BE2C (cell line): ENCODE measurements at regions not wholly inside any gene's neighbourhood (a gene's known extent, or its start where the extent isn't known, plus 50 kb on each side); places are given as distances from the start of the nearest gene placed in this dataset.
"Not testable (repeated sequence)": the region's sequence is repeated elsewhere in the genome, so short reads cannot be mapped to it uniquely, and the experiment has no call there.

Experiments
- DNase-seq: peaks from one replicate; pipeline ENCODE4 v3.0.0-alpha.2; 2020
- H3K27me3 ChIP-seq: fragments of 250-450 bp; sonication (Bioruptor Pico); 2 replicates; pipeline ENCODE4 v1.5.1; 2020; ENCODE audit warnings: mild to moderate bottlenecking
- H3K36me3 ChIP-seq: fragments of 250-450 bp; sonication (Bioruptor Pico); 2 replicates; pipeline ENCODE4 v1.5.1; 2020; ENCODE audit warnings: mild to moderate bottlenecking
- H3K4me1 ChIP-seq: fragments of 250-450 bp; sonication (Bioruptor Pico); 2 replicates; pipeline ENCODE4 v1.5.1; 2020
- H3K4me3 ChIP-seq: 2 replicates; pipeline ENCODE4 v1.5.1; 2011; ENCODE audit warnings: low read depth, low read length
- H3K9me3 ChIP-seq: fragments of 250-450 bp; sonication (Bioruptor Pico); 2 replicates; pipeline ENCODE4 v1.5.1; 2020
- CTCF ChIP-seq: IDR thresholded peaks from 2 replicates; pipeline ENCODE4 v1.5.1; 2012; ENCODE audit warnings: mild to moderate bottlenecking, low read depth, low read length

DNA sequence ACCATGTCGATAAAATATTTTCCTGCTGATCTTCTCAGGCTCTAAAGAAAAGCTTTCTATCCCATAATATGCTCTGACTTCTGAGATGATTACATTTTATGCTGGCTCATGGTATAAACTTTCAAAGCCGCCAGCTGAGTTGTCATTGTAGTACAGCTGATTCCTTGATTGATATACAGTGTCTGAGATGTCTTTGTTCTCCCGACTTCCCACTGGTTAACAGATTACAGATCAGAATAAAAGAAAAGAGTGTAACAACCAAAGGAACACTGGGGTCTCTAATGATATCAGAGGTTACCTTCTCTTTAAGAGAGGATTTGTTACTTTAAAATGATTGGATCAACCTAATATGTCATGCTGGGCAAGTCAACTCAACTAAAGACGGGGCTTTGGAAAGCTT is 485.4 kb upstream of the LRRC7 start:
- no peaks in the 10 kb centered on the region for H3K27me3 ChIP-seq
- DNase-seq = no peak
- H3K4me1 ChIP-seq = no peaks in the 10 kb centered on the region
- H3K4me3 ChIP-seq = no peak overlapping the region
- TF ChIP-seq CTCF = no peak
- no peaks in the 10 kb centered on the region for H3K9me3 ChIP-seq
- no peaks in the 10 kb centered on the region for H3K36me3 ChIP-seq

DNA sequence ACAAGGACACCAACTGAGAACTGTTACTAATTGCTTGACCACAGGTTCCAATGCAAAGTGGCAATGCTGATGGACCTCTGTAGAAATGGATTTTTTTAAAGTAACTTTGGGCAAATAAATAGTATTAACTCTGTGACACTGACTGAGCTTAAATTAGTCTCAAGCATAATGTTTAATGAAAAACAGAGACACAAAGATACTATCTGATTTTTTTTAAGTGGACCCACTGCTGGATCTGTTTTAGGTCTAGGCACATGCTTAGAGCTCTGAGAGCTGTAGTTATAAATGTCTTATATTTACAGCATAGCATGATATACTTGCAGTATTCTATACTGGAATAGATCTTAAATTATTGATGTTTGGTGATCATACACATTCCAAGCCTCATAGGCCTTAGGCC is 481.6 kb upstream of the LRRC7 start:
- H3K36me3 ChIP-seq = no peaks in the 10 kb centered on the region
- no peak overlapping the region for H3K4me3 ChIP-seq
- H3K27me3 ChIP-seq = no peaks in the 10 kb centered on the region
- DNase-seq = no peak
- no peaks in the 10 kb centered on the region for H3K9me3 ChIP-seq
- H3K4me1 ChIP-seq = no peaks in the 10 kb centered on the region
- no peak for TF ChIP-seq CTCF

DNA sequence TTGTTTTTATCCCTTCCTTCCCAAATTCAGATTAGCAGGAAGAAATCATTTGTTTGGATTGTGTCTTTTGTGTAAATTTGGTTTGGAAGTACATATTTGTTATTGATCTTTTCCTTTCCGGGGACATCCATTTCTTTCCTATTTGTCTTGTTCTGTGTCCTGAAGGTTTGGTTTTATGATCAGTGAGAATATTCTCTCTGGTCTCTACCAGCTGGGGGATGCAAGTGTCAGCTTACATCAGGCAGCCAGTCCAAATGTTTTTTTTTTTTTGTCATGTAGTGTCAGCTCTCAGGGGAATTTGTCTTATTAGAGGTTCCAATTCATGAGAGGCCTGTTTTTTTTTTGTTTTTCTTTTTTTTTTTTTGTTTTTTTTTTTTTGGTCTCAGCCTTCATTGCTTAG is 479.2 kb upstream of the LRRC7 start:
- DNase-seq = no peak
- no peaks in the 10 kb centered on the region for H3K4me1 ChIP-seq
- H3K9me3 ChIP-seq = no peaks in the 10 kb centered on the region
- no peak for TF ChIP-seq CTCF
- H3K27me3 ChIP-seq = no peaks in the 10 kb centered on the region
- no peak overlapping the region for H3K4me3 ChIP-seq
- no peaks in the 10 kb centered on the region for H3K36me3 ChIP-seq

DNA sequence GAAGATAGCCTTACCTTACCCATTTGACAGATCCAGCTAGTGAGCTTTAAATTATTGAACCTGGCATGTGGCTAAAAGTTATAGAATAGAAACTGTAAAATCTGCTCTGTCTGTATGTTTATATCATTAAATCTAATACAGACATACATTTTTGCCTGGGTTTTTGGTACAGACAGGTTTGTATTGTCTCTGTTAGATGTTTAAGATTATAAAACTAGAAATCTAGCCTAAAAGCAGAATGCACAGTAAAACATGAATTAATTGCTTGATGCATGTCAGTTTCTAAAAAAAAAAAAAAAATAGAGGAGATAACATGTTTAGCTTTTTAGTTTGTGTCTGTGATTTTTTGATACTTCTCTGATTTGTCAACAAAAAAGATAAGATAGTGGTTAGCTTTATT is 477.6 kb upstream of the LRRC7 start:
- Histone ChIP-seq H3K27me3 (no peaks in the 10 kb centered on the region), H3K36me3 (no peaks in the 10 kb centered on the region), H3K4me1 (no peaks in the 10 kb centered on the region), H3K9me3 (no peaks in the 10 kb centered on the region), H3K4me3 (no peak overlapping the region)
- DNase-seq = no peak
- no peak for TF ChIP-seq CTCF

DNA sequence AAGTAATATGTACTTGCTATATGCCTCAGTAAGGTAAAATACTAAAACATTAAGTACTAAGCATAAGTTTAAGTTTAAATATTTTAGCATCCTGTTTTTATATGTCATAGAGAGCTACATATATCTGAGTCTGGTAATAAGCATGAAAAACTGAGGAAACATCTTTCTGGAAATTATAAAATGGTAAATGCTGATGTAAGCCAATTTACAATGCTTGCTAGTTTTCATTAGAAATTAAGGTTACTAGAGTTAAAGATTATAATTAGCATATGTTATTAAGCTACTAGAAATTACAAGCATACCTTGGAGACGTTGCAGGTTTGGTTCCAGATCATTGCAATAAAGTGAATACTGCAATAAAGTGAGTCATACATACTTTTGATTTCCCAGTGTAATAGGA is 477.0 kb upstream of the LRRC7 start:
- Histone ChIP-seq H3K36me3 (no peaks in the 10 kb centered on the region), H3K27me3 (no peaks in the 10 kb centered on the region), H3K4me1 (no peaks in the 10 kb centered on the region), H3K4me3 (no peak overlapping the region), H3K9me3 (no peaks in the 10 kb centered on the region)
- no peak for DNase-seq
- TF ChIP-seq CTCF = no peak

DNA sequence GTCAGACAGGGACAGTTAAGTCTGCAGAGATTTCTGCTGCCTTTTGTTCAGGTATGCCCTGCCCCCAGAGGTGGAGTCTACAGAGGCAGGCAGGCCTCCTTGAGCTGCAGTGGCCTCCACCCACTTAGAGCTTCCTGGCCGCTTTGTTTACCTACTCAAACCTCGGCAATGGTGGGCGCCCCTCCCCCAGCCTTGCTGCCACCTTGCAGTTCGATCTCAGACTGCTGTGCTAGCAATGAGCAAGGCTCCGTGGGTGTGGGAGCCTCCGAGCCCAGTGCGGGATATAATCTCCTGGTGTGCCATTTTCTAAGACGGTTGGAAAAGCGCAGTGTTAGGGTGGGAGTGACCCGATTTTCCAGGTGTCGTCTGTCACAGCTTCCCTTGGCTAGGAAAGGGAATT is 465.7 kb upstream of the LRRC7 start:
- not testable (repeated sequence) for H3K36me3 ChIP-seq, H3K9me3 ChIP-seq, H3K4me3 ChIP-seq, H3K4me1 ChIP-seq, H3K27me3 ChIP-seq, DNase-seq

GRCh38 chr1:69103213-69103612 is 464.5 kb upstream of the LRRC7 start:
- Histone ChIP-seq H3K36me3 (no peaks in the 10 kb centered on the region), H3K4me1 (no peaks in the 10 kb centered on the region), H3K4me3 (no peak overlapping the region), H3K27me3 (no peaks in the 10 kb centered on the region), H3K9me3 (no peaks in the 10 kb centered on the region)
- DNase-seq = no peak
- no peak for TF ChIP-seq CTCF
